ENCODE measurements at regions not wholly inside any gene's neighbourhood (a gene's known extent, or its start where the extent isn't known, plus 50 kb on each side); places are given as distances from the start of the nearest gene placed in this dataset.
"Not testable (repeated sequence)": the region's sequence is repeated elsewhere in the genome, so short reads cannot be mapped to it uniquely, and the experiment has no call there.

DNA sequence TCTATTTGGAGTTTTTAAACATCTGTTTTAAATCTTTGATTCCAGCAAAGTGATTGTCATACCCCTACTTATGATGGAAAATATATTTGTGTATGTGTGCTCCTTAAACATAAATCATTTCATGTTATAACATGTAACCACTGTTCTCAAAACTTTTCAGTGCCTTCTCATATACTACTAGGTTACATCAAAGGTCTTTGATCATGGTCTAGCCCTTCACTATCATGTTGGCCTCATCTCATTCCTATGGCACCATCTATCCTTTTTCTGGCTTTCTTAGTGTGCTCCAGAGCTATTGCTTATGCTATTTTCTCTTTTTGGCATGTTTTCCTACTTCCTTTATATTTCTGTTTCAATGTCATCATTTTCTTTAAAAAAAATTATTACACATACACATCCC is 367.9 kb upstream of the SLC39A10 start:
- no peak for DNase-seq

- peak; percentile 42 for DNase-seq
Observed at GRCh38 chr2:195279840-195280427, 377.1 kb upstream of the SLC39A10 start.

DNA sequence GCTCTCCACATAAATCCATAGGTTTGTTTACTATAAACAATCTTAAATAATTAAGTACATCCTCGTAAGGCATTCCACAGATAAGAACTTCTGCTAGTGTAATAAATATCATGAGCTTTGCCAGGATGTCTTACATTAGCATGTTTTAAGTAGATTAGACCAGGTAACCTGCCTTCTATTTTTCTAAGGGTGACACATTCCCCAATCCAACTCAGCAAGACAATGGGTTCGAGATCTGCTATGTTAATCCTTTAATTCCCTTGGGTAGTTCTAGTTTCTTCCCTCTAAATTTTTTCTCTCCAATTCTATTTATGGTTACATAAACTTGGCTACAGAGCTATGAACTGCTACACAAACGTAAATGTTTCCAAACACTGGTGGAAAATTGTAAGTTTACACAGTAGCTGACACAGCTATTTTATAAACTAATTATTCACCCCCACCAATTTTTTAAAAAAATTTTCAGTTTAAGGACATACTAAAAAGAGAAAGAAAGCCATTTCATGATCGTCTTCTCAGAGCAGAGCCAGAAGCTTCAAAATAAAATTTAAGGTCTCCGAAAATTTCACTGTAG is 386.5 kb upstream of the SLC39A10 start:
- no peak for DNase-seq

GRCh38 chr2:195269220-195269619 is 387.8 kb upstream of the SLC39A10 start:
- DNase-seq: no peak

DNA sequence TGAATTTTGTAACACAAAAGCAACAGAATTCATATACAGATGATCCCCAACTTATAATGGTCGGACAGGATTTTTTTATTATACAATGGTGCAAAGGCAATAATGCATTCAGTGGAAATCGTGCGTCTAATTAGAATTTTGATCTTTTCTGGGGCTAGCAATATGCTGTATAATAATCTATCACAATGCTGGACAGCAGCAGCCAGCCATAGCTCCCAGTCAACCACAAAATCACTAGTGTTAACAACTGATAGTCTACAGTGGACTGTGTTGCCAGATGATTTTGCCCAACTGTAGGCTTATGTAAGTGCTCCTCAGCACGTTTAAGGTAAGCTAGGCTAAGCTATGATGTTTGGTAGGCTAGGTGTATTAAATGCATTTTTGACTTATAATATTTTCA is 399.0 kb upstream of the SLC39A10 start:
- no peak for DNase-seq

GRCh38 chr2:195252018-195252417 is 405.0 kb upstream of the SLC39A10 start:
- DNase-seq: no peak

DNA sequence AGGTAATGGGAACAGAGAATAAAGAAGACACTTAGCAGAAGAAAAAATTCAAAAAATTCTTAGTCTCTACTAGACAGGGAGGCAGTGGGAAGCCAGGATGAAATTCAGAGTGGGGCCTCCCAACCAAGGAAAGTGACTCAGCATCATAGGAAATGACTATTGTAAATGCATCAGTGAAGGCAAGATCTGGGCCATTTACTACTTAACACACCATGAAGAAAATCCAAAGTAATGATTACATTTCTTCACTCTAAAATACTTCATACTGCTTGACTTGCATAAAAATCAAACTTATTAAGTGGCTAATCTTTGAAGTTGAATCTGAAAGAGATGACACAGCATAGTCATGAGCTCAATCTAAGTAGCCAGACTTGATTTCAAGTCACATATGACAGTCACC is 405.8 kb upstream of the SLC39A10 start:
- DNase-seq: no peak

GRCh38 chr2:195238826-195239225 is 418.2 kb upstream of the SLC39A10 start:
- DNase-seq: no peak

DNA sequence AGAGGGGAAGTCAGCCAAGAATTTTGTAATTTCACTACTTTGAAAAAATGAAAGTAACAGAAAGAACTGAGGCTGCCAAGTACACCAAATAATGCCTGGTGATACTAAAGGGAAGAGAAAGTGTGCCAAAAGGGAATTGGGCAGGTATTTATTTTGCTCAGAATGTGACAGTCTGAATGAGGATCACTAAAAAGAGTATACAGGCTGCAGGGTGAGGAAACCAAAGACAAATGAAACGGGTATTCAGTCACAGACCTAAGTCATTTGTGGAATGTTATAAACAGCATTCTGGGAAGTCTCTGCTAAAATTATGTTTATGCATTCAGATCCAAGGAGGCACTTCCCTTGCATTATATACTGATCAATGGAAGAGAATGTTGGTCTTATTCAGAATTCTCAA is 418.6 kb upstream of the SLC39A10 start:
- DNase-seq: peak; percentile 1

DNA sequence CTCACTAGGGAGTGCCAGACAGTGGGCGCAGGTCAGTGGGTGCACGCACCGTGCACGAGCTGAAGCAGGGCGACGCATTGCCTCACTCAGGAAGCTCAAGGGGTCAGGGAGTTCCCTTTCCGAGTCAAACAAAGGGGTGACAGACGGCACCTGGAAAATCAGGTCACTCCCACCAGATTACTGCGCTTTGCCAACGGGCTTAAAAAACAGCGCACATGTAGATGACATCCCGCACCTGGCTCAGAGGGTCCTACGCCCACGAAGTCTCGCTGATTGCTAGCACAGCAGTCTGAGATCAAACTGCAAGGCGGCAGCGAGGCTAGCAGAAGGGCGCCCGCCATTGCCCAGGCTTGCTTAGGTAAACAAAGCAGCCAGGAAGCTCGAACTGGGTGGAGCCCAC is 428.5 kb upstream of the SLC39A10 start:
- not testable (repeated sequence) for DNase-seq

DNA sequence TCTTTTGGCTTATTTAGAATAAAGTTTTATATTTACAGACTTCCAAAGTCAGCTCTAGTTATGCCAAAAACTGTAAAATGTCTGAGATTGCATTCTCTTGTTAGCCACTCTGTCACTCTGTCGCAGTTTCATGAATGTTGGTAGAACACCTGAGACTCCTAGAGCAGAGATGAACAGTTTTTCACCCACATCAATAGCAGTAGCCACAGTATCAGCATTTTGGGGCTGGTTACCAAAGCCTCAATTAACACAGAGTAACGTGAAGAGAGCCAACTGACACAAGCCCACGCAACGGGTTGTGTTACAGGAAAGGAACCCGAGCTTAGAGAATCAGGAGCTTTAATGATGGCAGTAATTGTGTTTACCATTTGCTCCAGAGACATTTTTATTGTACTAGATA is 443.0 kb upstream of the SLC39A10 start:
- no peak for DNase-seq

DNA sequence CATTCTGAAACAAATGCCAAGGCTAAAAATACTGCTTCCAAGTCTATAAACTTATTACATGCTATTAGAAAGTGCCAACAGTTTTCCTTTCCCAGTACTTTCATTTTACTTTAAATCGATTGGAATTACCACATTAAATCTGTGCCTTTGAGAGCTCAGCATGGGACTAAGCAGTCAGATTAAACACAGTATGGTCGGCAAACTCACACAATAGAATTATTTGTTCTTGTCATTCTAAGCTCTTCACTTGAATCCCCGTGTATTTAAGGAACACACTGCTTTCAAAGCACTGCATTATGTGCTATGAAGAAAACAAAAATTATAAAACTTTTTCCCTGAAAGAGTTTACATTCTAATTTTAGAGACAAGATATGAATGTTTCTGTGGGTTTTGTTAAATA is 444.4 kb upstream of the SLC39A10 start:
- DNase-seq: no peak

DNA sequence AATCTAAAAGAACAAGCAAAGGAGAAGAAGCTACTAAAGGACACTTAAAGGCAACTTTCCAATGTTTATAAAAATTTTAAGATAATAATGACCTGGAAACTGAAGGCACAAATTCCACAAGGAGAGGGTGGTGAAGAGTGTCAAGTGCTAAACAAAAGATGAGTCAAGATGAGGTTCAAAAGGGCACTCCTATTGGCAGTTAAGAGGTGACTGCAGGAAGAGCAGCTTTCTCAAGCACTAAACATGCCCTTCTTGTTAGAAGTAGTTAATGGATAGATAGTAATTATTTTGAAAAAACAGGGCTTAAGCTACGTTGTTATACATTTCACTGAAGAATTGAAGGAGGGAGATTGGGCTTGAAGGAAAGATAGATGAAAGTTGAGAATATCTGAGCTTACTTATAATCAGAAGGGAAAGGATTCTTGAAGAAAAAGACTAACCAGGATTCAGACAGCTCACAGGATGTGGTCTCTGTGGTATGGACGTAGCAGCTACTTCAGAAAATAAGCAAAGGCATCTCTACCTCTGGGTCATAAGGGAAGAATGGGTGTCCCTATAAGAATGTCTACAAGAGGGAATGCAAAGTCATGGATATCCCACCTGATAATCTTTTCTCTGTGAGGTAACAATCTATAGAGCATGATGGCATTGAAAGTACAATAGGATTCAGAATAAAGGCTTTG is 454.7 kb upstream of the SLC39A10 start:
- peak; percentile 38 for DNase-seq

DNA sequence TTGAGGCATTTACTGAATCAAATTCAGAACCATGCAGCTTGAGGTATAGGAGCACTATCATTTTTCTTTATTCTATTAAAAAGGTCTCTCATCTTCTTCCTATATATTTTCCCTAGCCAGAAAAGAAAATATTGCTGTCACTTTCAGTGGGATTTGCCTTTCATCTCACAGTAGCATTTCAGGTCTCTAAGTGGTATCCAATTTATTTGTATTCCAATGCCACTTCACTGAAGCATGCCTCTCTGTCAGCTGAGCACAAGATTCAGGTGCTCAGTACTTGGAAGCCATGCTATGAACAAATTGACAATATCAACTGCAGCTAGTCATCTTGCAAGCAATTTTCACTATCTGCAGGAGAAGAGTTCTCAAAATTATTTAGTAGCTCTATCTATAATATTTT is 457.2 kb upstream of the SLC39A10 start:
- no peak for DNase-seq

GRCh38 chr2:195181059-195181705 is 475.8 kb upstream of the SLC39A10 start:
- DNase-seq: peak; percentile 18

DNA sequence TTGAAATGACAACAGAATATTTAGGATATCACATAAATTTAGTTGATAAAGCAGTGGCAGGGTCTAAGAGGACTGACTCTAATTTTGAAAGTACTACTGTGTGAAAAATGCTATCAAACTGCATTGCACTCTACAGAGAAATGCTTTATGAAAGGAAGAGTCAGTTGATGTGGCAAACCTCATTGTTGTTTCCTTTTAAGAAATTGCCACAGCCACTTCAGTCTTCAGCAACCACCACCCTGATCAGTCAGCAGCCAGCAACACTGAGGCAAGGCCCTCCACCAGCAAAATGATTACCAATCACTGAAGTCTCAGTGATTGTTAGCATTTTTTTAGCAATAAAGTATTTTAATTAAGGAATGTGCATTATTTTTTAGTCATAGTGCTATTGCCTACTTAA is 488.7 kb upstream of the SLC39A10 start:
- no peak for DNase-seq

GRCh38 chr2:195164930-195165329 is 492.1 kb upstream of the SLC39A10 start:
- DNase-seq: no peak

DNA sequence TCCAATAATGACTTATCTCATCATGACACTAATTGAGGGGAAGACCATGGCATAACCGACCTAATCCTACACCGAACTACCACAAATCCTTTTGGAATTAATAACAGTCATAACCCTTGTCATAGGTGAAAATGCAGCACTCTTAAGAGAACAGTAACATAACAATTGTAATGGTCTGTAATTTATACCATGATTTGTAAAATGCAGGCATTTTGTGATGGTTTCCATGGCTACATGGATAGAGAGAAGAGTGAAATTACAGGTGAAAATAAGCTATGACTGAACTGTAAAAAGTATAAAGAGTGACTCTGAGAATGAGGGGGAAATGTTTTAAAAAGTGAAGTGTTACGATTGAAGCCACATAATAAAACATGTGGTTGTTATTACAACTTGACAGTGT is 494.1 kb upstream of the SLC39A10 start:
- DNase-seq: no peak

- no peak for DNase-seq
Observed at GRCh38 chr2:195162194-195162593, 494.8 kb upstream of the SLC39A10 start.

DNA sequence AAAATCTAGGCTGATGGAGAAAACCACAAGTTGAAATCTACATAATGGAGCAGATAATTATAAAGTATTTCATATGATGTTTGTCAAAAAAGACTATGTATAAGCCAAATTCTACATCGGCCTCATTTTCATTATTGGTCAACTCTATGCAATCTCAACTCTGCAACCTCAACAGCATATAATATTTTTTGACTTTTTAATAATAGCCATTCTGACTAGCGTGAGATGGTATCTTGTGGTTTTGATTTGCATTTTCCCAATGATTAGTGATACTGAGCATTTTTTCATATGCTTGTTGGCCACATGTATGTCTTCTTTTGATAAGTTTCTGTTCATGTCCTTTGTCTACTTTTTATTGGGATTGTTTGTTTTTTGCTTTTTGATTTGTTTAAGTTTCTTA is 496.1 kb upstream of the SLC39A10 start:
- no peak for DNase-seq

GRCh38 chr2:195151711-195152110 is 505.3 kb upstream of the SLC39A10 start:
- DNase-seq: no peak

DNA sequence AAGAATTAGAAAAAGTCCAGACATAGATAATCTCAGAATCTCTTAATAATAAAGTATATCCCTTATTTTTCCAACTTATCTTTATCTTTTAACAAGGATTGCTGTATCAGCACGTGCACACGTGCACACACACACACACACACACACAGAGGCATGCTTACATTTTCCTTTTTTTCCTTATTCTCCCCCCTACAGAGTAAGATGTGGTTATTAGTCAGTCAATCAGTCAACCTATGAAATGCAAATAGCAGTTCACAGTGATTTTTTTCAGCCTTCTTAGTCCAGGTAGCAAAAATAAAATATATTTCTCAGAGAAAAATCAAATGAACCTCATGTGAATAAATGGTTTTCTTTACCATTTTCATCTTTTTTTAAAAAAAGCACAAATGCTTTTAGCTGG is 506.2 kb upstream of the SLC39A10 start:
- no peak for DNase-seq

- DNase-seq: no peak
Observed at GRCh38 chr2:195148004-195148403, 509.0 kb upstream of the SLC39A10 start.
